ENCODE measurements at regions not wholly inside any gene's neighbourhood (a gene's known extent, or its start where the extent isn't known, plus 50 kb on each side); places are given as distances from the start of the nearest gene placed in this dataset.
A peak's percentile ranks its signal among the peaks of the same experiment; 100 is the strongest.

DNA sequence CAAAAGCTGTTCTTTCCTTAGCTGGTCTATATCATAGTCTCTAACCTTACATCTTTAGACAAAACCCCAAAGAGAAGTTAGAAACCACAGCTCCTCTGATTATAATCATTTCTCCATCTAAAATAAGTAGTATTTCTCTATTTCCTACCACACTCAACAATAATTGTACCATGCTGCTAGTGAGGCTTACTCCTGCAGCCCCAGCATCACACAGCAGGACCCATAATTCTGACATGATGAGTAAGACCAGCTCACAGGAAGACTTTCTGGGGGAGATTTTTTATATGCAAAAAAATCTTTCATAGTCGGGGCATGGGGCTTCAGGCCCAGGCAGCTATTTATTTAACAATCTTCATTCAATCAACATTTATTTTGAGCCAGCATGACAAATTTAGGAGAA is 441.6 kb downstream of the DYNC2H1 start:
- no peaks in the 10 kb centered on the region for H3K9me3 Mint-ChIP-seq
- ATAC-seq (no peak), DNase-seq (ENCODE audit: low spot score in 2 of 2) (no peak)
- no peaks in the 10 kb centered on the region for H3K36me3 Mint-ChIP-seq
- no peaks in the 10 kb centered on the region for H3K4me1 Mint-ChIP-seq
- no peak overlapping the region for H3K27ac Mint-ChIP-seq
- no peak overlapping the region for H3K4me3 Mint-ChIP-seq

DNA sequence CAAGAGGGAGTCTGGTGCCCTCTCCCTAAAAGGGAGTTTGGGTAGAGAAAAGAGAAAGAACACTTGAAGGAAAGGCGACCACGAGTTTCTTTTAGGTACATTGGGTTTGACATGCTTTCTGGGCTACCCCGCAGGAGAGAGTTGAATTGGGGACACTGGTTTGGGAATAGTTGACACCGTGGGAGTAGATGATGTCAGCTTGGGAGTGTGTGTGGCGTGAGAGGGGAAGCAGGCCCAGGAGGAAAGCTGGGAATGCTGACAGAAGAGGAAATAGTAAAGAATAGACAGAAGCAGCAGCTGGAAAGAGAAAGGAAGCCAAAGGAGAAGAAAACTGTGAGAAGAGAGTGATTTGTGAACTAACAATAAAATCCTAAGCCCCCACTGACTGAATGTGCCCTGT is 442.9 kb downstream of the DYNC2H1 start:
- H3K4me3 Mint-ChIP-seq, result no peak overlapping the region
- H3K27ac Mint-ChIP-seq, result no peak overlapping the region
- H3K4me1 Mint-ChIP-seq, result no peaks in the 10 kb centered on the region
- ATAC-seq (no peak), DNase-seq (ENCODE audit: low spot score in 2 of 2) (no peak)
- H3K9me3 Mint-ChIP-seq, result no peaks in the 10 kb centered on the region
- no peaks in the 10 kb centered on the region for H3K36me3 Mint-ChIP-seq

DNA sequence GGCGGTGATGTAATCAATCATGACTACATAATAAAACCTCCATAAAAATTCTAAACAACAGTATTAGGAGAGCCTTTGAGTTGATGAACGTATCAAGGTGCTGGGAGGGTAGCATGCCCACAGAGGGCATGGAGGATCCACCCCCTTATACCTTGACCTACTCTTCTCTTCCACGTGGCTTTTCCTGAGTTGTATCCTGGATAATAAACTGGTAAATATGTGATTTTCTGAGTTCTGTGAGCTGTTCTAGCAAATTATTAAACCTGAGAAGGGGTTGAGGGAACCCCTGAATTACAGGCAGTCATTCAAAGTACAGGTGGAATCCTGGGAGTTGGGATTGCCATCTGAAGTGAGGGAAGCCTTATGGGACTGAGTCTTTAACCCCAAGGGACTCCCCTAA is 446.9 kb downstream of the DYNC2H1 start:
- Mint-ChIP-seq H3K9me3 (no peaks in the 10 kb centered on the region), H3K27ac (no peak overlapping the region), H3K36me3 (no peaks in the 10 kb centered on the region), H3K4me1 (no peaks in the 10 kb centered on the region), H3K4me3 (no peak overlapping the region)
- DNase-seq (ENCODE audit: low spot score in 2 of 2), result no peak
- ATAC-seq, result no peak

DNA sequence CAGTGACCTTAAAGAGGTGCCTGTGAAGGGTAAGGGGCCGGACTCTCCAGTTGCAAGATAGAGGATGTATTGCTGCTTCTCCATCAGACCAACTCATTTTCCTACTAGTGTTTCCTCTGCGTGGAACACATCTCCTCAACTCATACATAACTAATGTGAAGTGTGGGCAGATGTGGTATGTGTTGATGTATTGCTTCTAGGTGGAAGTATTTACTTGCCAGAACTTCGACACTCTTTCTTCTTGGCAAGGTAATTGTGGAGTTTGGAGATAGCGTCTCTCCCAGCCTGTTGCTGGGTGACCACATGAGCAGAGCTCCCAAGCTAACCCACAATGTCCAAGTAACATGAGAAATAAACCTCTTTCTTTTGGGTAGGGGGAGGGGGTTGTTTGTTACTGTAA is 456.9 kb downstream of the DYNC2H1 start:
- H3K9me3 Mint-ChIP-seq, result no peaks in the 10 kb centered on the region
- DNase-seq (ENCODE audit: low spot score in 2 of 2), result no peak
- H3K4me3 Mint-ChIP-seq, result no peak overlapping the region
- H3K36me3 Mint-ChIP-seq, result no peaks in the 10 kb centered on the region
- no peaks in the 10 kb centered on the region for H3K4me1 Mint-ChIP-seq
- no peak overlapping the region for H3K27ac Mint-ChIP-seq
- ATAC-seq, result no peak

DNA sequence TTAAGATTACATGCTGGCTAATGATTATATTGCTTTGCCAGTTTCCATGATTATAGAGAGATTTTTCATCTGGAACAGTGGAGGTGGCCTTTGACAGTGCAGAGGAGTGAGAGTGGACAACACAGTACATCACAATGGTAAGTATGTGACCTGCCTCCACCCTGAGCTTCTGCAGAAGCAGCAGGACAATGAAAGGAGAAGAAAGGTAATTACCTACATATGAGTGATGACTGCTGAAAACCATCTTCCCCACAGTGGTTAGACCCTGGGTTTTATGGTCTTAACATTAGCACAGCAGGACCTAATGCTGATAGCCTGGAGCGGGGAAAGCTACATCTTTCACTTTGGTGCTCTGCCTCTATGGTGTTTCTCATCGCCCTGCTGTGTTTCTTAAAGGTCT is 454.7 kb upstream of the DDI1 start:
- ATAC-seq (no peak), DNase-seq (ENCODE audit: low spot score in 2 of 2) (no peak)
- H3K27ac Mint-ChIP-seq, result no peak overlapping the region
- no peaks in the 10 kb centered on the region for H3K4me1 Mint-ChIP-seq
- H3K36me3 Mint-ChIP-seq, result no peaks in the 10 kb centered on the region
- no peaks in the 10 kb centered on the region for H3K9me3 Mint-ChIP-seq
- H3K4me3 Mint-ChIP-seq, result no peak overlapping the region

DNA sequence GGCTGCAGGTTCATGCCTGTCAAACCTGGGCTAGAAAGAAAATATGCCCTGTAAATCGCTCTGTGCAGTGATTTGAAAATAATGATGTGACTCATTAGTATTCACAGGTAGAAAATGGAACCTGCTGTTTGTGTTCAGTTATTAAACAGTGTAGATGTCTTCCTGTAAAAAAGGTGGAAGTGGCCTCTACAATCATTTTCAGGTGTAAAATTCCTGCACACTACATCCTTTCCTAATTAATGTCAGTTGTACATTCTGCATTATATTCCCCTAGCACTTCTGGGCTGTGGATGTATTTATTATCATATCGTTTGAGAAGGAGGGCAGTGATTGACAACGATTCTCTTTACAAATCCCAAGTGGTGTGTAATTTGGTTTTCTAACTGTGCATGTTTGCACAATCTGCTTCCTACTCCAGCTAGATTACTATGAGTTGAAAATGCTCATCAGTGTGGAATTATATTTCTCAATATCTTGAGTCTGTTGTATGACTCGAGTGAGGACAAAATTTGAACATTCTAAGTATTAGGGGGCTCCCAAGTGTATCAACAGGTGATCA is 454.0 kb upstream of the DDI1 start:
- no peaks in the 10 kb centered on the region for H3K9me3 Mint-ChIP-seq
- ATAC-seq (no peak), DNase-seq (ENCODE audit: low spot score in 2 of 2) (no peak)
- H3K4me3 Mint-ChIP-seq, result no peak overlapping the region
- no peaks in the 10 kb centered on the region for H3K4me1 Mint-ChIP-seq
- H3K36me3 Mint-ChIP-seq, result no peaks in the 10 kb centered on the region
- H3K27ac Mint-ChIP-seq, result no peak overlapping the region

DNA sequence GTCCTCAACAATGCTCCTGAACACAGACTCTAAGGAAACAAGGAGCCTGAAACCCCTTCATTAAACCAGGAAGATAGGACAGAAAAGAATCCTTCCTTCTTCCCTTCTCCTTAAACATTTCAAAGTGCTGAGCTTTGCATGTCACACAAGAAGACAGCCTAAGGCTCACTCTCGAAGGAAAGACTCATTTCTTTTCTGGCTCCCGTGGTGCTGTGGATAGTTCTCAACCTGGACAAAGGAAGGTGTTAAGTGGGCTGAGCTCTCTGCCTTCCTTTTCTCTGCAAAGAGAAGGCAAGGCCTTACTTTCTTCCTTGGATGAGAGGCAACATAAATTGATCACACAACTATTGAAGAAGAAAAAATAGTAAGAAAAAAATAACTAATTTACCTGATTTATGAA is 452.4 kb upstream of the DDI1 start:
- no peak overlapping the region for H3K4me3 Mint-ChIP-seq
- no peak for ATAC-seq
- H3K9me3 Mint-ChIP-seq, result no peaks in the 10 kb centered on the region
- H3K4me1 Mint-ChIP-seq, result no peaks in the 10 kb centered on the region
- DNase-seq (ENCODE audit: low spot score in 2 of 2), result no peak
- H3K27ac Mint-ChIP-seq, result no peak overlapping the region
- H3K36me3 Mint-ChIP-seq, result no peaks in the 10 kb centered on the region

DNA sequence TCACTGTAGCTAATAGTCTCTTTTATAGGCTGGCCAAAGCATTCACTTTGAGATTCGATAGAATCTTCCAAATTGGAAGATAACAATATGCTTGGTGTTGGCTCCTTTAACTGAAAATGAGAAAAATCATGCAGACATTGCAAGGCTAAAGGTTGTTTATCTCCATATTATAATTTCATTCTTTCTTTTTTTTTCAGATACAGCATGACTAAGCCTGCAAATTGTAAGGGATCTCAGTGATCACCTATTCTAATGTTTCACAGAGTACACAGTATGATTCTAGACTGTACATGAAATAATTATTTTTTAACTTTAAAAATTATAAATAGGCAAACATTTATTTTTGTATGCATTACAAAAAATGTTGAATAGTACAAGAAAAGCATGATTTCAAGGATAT is 451.7 kb upstream of the DDI1 start:
- DNase-seq (ENCODE audit: low spot score in 2 of 2) (no peak), ATAC-seq (no peak)
- Mint-ChIP-seq H3K9me3 (no peaks in the 10 kb centered on the region), H3K4me3 (no peak overlapping the region), H3K27ac (no peak overlapping the region), H3K4me1 (no peaks in the 10 kb centered on the region), H3K36me3 (no peaks in the 10 kb centered on the region)

DNA sequence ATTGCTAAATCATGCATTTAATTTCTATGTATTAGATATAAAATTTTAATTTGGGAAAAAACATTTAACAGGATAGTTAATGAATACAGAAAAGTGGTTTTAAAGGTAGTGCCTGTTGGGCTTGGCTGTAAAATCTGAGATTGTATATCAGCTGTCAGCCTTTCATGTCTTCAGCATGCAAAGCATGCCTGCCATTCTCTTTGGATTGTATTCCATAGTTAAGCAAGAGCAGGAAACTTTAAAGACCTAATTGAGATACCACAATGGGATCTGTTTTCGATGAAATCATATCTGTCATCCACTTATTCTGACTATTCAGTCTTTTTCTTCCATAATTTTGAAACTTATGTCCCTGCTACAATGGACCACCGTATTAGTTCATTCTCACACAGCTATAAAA is 451.0 kb upstream of the DDI1 start:
- Mint-ChIP-seq H3K27ac (no peak overlapping the region), H3K9me3 (no peaks in the 10 kb centered on the region), H3K36me3 (no peaks in the 10 kb centered on the region), H3K4me1 (no peaks in the 10 kb centered on the region), H3K4me3 (no peak overlapping the region)
- no peak for ATAC-seq
- no peak for DNase-seq (ENCODE audit: low spot score in 2 of 2)

DNA sequence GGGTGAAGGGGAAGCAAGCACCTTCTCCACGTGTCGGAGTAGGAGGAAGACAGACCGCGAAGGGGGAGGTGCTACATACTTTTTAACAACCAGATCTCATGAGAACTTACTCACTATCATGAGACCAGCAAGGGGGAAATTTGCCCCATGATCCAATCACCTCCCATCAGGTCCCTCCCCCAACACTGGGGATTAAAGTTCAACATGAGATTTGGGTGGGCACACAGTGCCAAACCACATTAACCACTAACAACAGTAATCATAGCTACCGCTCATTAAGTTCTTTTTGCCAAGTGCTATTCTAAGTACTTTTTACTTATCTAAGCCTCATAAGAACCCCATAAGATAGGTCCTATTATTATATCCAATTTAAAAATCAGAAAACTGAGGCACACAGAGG is 450.5 kb upstream of the DDI1 start:
- Mint-ChIP-seq H3K27ac (no peak overlapping the region), H3K4me3 (no peak overlapping the region), H3K36me3 (no peaks in the 10 kb centered on the region), H3K9me3 (no peaks in the 10 kb centered on the region), H3K4me1 (no peaks in the 10 kb centered on the region)
- ATAC-seq, result no peak
- DNase-seq (ENCODE audit: low spot score in 2 of 2), result no peak

DNA sequence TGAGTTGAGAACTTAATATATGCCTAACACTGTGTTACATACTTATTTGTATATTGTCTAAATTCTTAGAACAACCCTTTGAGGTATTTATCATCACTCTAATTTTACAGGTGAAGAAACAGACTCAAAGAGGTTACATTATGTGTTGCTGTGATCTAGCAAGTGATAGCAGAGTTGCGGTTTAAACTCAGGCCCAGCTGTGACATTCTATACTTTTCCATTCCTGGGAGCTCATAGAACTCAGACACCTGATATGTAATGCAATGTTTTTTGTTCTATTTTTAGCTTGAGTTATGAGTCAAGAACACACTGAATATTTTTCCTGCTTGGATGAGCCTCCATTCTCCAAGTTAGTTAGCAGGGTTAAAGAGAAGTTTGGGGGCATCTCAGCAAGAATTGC is 449.7 kb upstream of the DDI1 start:
- no peak overlapping the region for H3K4me3 Mint-ChIP-seq
- H3K36me3 Mint-ChIP-seq, result no peaks in the 10 kb centered on the region
- no peak for ATAC-seq
- H3K27ac Mint-ChIP-seq, result no peak overlapping the region
- no peaks in the 10 kb centered on the region for H3K9me3 Mint-ChIP-seq
- no peaks in the 10 kb centered on the region for H3K4me1 Mint-ChIP-seq
- no peak for DNase-seq (ENCODE audit: low spot score in 2 of 2)

DNA sequence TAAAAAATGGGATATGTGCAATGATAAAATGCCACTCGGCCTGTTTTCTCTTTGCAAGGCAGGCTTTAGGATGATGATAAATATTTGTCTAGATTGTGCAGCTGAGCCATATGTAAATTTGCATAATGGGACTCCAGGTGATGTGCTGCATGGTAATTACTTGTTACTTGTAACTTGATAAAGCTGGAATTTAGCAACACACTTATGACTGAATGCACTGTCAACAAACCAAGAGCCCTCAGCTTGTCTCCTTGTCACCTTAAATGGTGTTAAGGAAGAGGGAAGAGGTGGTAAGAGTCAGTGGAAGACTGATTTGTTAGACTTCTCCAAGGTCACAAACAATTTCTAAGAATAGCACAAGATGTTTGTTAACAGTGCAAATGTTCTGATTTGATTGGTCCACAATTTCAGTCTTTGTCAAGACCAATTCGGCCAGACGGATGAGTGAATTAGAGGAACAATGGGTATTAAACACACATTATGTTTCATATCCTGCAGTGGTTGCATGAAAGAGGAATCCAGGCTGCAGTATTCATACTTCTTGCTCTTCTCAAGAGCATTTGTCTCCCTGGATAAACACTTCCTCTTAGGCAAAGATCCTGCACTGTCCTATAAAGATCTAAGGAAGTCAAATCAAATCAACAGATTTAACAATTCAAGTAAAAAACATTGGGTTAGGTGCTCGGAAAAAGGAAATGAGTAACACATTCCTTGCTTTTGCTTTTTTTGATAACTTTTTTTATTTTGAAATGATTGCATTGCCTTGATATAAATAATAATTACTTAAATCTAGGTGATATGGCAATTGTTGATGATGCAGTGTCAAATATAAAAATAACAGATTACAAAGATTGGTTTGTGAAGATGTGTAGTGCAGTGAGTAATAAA is 448.3 kb upstream of the DDI1 start:
- DNase-seq (ENCODE audit: low spot score in 2 of 2), result no peak
- Mint-ChIP-seq H3K36me3 (no peaks in the 10 kb centered on the region), H3K4me1 (no peaks in the 10 kb centered on the region), H3K27ac (no peak overlapping the region), H3K4me3 (no peak overlapping the region), H3K9me3 (no peaks in the 10 kb centered on the region)
- no peak for ATAC-seq

DNA sequence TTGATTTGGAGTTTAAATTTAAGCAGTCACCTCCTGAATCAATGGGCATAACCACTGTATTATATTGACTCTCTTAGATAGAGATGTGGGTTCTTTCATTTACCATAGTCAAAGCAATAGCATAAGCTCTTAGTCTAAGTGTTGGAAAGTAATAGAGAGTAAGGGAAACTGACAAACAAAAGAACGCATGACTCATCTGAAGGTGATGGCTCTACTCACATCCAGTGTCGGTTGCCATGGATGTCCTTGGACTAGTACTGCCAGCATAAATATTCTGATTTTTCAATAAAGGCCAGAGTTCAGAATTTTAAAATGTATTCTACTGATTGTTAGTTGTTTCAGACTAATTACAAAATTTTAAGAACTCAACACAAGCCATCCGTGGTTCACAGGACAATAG is 444.9 kb upstream of the DDI1 start:
- ATAC-seq, result no peak
- Mint-ChIP-seq H3K36me3 (no peaks in the 10 kb centered on the region), H3K4me1 (no peaks in the 10 kb centered on the region), H3K4me3 (no peak overlapping the region), H3K9me3 (no peaks in the 10 kb centered on the region), H3K27ac (no peak overlapping the region)
- DNase-seq (ENCODE audit: low spot score in 2 of 2), result no peak

DNA sequence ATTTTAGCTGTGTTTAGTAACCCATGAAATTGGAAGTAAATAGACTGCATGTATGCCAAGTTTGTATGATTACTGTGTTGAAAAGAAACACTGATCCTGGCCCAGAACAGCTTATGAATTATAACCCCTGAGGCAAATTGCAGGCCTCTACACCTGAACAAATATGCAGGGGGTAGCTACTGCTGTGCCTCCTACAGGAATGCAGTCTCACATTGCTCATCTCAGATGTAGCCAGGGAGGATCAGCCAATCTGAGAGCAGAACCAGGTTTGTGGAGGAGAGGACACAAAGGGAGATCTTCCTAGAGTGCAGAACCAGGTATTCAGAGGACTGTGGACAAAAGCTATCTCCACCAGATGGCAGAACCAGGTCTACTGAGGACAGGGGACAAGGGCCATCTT is 442.2 kb upstream of the DDI1 start:
- no peak overlapping the region for H3K27ac Mint-ChIP-seq
- no peaks in the 10 kb centered on the region for H3K36me3 Mint-ChIP-seq
- no peaks in the 10 kb centered on the region for H3K9me3 Mint-ChIP-seq
- H3K4me3 Mint-ChIP-seq, result no peak overlapping the region
- DNase-seq (ENCODE audit: low spot score in 2 of 2) (no peak), ATAC-seq (peak; percentile 45)
- no peaks in the 10 kb centered on the region for H3K4me1 Mint-ChIP-seq

DNA sequence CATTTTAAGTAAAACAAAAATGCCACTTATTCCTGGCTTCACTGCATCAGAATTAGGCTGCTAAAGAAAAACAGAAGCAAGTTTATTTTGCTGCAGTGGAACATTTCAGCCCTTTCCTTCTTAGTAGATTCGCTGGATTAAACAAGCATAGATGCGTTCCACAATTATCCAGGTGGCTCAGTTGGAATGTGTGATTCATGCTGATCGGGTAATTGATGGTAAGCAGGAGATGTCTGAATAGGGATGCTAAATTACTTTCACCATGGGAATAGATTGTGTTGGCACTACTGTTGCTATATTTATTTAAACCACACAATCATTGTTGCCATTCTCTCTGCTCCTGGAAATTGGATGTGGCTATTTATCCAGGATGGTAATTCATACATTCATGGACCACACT is 440.1 kb upstream of the DDI1 start:
- Mint-ChIP-seq H3K36me3 (no peaks in the 10 kb centered on the region), H3K27ac (no peak overlapping the region), H3K4me1 (no peaks in the 10 kb centered on the region), H3K9me3 (no peaks in the 10 kb centered on the region), H3K4me3 (no peak overlapping the region)
- no peak for ATAC-seq
- no peak for DNase-seq (ENCODE audit: low spot score in 2 of 2)

DNA sequence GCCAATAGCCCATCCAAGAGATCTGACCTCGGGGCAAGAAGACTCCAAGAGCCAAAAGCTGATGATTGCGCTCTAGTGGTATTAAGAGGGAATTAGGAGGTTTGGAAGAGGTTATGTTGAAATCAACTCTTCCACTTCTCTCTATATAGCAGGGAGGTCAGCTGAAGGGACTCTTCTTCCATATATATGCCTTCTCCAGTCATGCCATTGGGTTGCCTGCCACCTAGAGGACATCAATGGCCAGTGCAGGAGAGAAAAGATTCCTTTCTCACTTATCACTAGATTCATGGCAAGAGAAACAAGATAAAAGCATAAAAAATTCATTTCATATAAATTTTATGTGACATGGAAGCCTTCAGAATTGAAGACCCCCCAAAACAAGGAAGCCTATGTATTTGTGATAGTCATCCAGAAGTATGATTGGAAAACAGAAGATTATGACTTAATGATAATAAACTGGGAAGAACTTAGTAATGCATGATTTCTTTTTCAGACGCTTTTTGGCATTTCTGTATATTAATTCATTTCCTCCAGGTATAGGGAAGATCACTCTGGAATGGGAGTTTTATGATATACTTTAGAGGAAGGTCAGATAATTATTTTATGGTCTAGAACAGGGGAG is 435.1 kb upstream of the DDI1 start:
- H3K9me3 Mint-ChIP-seq, result no peaks in the 10 kb centered on the region
- no peaks in the 10 kb centered on the region for H3K4me1 Mint-ChIP-seq
- no peak overlapping the region for H3K4me3 Mint-ChIP-seq
- no peak overlapping the region for H3K27ac Mint-ChIP-seq
- H3K36me3 Mint-ChIP-seq, result no peaks in the 10 kb centered on the region
- DNase-seq (ENCODE audit: low spot score in 2 of 2) (peak in 1 of 2 donors; percentile 53), ATAC-seq (peak; percentile 62)
